Ramos (cell line): ENCODE measurements at regions not wholly inside any gene's neighbourhood (a gene's known extent, or its start where the extent isn't known, plus 50 kb on each side); places are given as distances from the start of the nearest gene placed in this dataset.

Experiments used
- in situ Hi-C: fragments of 300-500 bp; cut with MboI; formaldehyde crosslinking; loops from one replicate; pipeline ENCODE4 v1.14.3; 2022; ENCODE audit warnings: low sequenced_read_pairs; ENCODE audit not compliant: unreplicated experiment

GRCh38 chr2:59583173-59583765, 970.2 kb downstream of the BCL11A start:
- in situ Hi-C loops = no loop called here

- in situ Hi-C loops = no loop called here
Measured at GRCh38 chr2:59578349-59578748, 975.1 kb downstream of the BCL11A start.

GRCh38 chr2:59575191-59575590, 978.3 kb downstream of the BCL11A start:
- in situ Hi-C loops = no loop called here

GRCh38 chr2:59572227-59572626, 981.2 kb downstream of the BCL11A start:
- in situ Hi-C loops = no loop called here

- in situ Hi-C loops = no loop called here
Measured at GRCh38 chr2:59570818-59571217, 982.6 kb downstream of the BCL11A start.

GRCh38 chr2:59569124-59569523, 984.3 kb downstream of the BCL11A start:
- in situ Hi-C loops = no loop called here

- in situ Hi-C loops = no loop called here
Measured at GRCh38 chr2:59568461-59568860, 985.0 kb downstream of the BCL11A start.

- in situ Hi-C loops = no loop called here
Measured at GRCh38 chr2:59567151-59567550, 986.3 kb downstream of the BCL11A start.

- in situ Hi-C loops = no loop called here
Measured at GRCh38 chr2:59566739-59567138, 986.7 kb downstream of the BCL11A start.

- in situ Hi-C loops = no loop called here
Measured at GRCh38 chr2:59561281-59561680, 992.2 kb downstream of the BCL11A start.

- in situ Hi-C loops = no loop called here
Measured at GRCh38 chr2:59560769-59561168, 992.7 kb downstream of the BCL11A start.

GRCh38 chr2:59540864-59541263, 1012.6 kb downstream of the BCL11A start:
- in situ Hi-C loops = no loop called here

GRCh38 chr2:59538398-59538911, 1015.0 kb downstream of the BCL11A start:
- in situ Hi-C loops = no loop called here

GRCh38 chr2:59532808-59533207, 1020.6 kb downstream of the BCL11A start:
- in situ Hi-C loops = no loop called here

- in situ Hi-C loops = no loop called here
Measured at GRCh38 chr2:59530258-59530657, 1023.2 kb downstream of the BCL11A start.

GRCh38 chr2:59529726-59530125, 1023.7 kb downstream of the BCL11A start:
- in situ Hi-C loops = no loop called here

GRCh38 chr2:59528525-59528924, 1024.9 kb downstream of the BCL11A start:
- in situ Hi-C loops = no loop called here

GRCh38 chr2:59502981-59503380, 1050.5 kb downstream of the BCL11A start:
- in situ Hi-C loops = no loop called here

- in situ Hi-C loops = no loop called here
Measured at GRCh38 chr2:59490994-59491393, 1062.5 kb downstream of the BCL11A start.

GRCh38 chr2:59490192-59490591, 1063.3 kb downstream of the BCL11A start:
- in situ Hi-C loops = no loop called here

GRCh38 chr2:59484673-59485072, 1068.8 kb downstream of the BCL11A start:
- in situ Hi-C loops = no loop called here

GRCh38 chr2:59463426-59463825, 1090.0 kb downstream of the BCL11A start:
- in situ Hi-C loops = loop anchor here (25.0 kb wide), 1 partner anchor 1099 kb away; the partner anchor contains the start of gene BCL11A
